ENCODE measurements at regions not wholly inside any gene's neighbourhood (a gene's known extent, or its start where the extent isn't known, plus 50 kb on each side); places are given as distances from the start of the nearest gene placed in this dataset.
"Not testable (repeated sequence)": the region's sequence is repeated elsewhere in the genome, so short reads cannot be mapped to it uniquely, and the experiment has no call there.

DNA sequence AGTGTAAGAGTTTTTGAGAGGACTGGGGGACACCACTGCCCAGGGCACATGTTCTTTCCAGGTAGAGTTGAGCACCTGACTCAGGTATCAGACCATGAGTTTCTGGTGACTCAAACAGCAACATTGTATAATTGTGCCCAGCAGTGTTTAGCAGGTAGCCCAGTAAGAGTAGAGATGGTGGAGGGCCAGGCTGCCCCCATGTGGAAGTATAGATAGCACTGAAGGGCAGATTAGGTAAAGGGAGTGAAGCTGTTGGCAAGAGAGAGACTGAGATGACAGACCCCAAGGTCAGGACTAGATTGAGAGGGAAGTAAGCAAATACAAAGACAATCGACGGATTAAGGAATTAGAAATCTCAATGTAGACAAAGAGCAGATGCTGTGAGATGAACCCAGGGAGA lies 74.6 kb downstream of the TRIM42 start:
- no peak for DNase-seq (ENCODE audit: low read depth in 2 of 2)

DNA sequence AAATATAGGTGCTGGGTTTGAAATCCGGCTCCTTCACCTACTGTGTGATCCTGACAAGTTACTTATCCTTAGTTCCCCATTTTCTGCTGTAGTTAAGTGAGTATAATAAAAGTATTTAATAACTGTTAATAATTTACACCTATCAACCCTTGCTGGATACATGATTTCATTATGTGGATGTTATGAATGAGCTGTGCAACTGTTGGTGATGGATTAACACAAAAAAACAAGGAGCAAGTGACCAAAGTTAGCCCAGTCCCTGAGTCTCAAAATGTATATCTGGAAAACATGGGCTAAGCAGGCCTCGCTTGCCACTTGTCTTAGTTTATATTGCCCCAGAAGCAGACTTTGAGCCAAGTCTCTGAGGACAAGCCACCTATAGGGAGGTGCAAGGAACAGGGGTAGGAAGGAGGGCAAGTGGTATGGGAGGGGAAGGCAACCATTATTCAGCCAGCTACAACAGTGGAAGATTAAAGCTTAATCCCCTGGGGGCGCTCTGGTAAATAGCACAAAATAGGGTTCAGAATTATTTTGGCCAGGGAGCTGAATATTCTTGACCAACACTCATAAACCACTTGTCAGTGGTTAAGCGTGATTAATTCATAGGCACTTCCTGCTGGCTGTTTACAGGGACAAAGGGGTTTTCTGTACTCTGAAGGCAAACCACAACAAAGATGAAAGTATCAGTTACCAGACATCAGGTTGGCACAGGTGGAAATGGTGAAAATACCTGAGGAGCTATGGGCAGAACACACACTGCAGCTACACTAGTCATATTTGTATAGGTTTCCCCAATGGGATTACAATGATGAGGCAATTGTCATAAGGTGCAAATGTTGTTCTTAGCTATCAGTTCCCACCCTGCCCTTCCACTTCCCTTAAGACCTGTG lies 76.2 kb downstream of the TRIM42 start:
- DNase-seq (ENCODE audit: low read depth in 2 of 2): no peak

DNA sequence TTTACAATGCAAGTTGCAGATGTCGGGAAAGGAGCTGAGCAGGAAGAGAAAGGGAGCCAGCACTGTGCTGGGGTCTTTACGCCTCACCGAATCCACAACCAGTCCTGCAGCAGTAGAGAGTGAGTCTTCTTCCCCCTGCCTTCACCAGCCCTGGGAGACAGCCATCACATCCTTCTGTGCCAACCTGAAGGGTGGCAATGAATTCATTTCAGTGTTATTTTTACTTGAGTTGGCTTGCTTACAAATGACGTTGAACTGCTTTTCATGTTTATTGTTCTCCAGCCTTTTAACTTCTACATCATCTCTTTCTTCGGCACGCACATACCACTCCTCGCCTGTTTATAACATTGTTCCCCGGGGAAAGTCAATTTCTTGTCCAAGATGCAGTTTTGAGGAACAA lies 77.1 kb downstream of the TRIM42 start:
- DNase-seq (ENCODE audit: low read depth in 2 of 2): no peak

DNA sequence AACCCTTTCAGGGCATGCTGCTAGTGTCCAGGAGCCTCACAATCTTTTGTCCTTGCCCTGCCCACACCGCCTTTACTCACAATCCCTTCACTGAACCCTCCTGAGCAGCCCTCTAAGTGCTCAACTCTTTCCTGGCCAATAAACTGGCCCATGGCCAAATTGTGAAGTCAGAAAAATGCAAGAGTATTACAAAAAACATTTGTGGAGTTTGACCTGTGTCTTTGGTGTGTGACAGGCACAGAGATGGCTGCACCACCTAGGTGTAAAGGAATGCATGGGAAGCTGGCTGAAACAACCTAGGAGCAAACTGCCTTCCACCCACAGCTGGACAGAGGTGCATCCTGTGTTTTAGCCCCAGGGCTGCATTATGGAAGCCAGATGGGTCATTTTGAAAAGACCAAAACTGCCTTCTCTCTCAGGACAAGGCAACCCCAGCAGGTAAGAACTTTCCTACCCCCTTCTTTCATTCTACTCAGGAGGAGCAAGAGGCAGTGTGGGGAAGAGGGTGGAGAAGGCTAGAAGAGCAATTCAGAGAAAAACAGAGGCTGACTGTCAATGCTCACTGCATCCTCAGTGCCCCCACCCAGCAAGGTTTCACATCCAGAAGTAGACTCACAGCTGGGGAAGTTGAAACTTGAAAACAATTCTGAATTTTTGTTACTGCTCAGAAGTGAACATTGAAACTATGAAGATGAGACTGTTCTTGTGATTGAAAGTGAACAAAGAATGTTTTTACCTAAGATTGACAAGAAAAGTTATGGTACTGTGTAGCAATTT lies 78.6 kb downstream of the TRIM42 start:
- no peak for DNase-seq (ENCODE audit: low read depth in 2 of 2)

DNA sequence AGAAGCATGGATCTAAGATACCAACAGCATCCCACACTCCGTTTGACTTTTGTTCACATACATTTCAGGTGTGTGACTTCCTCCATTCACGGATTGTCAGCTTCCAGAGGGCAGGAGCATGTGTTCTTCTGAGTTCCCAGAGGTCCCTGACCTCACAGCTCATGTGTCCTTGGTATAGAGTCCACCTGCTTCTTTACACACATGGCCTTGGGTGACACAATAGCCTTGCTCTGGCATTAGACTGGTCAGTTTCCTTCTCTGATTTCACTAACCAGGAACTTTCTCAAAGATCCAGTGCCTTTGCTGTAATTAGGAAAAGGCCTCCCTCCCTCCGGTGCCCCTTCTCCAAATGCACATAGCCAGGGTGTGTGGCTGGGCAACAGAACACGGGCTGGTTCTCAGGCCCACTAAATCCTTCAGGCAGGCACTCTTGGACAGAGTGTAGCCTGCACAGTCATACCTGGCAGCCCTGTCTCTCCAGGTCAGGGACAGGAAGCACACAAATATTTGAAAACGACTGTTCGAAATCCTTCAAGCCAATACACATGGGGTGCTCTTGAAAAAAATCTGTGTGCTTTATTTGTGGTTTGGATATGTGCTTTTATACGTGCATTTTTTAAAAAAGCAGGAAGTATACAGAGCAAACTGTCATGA lies 81.1 kb downstream of the TRIM42 start:
- DNase-seq (ENCODE audit: low read depth in 2 of 2): no peak

DNA sequence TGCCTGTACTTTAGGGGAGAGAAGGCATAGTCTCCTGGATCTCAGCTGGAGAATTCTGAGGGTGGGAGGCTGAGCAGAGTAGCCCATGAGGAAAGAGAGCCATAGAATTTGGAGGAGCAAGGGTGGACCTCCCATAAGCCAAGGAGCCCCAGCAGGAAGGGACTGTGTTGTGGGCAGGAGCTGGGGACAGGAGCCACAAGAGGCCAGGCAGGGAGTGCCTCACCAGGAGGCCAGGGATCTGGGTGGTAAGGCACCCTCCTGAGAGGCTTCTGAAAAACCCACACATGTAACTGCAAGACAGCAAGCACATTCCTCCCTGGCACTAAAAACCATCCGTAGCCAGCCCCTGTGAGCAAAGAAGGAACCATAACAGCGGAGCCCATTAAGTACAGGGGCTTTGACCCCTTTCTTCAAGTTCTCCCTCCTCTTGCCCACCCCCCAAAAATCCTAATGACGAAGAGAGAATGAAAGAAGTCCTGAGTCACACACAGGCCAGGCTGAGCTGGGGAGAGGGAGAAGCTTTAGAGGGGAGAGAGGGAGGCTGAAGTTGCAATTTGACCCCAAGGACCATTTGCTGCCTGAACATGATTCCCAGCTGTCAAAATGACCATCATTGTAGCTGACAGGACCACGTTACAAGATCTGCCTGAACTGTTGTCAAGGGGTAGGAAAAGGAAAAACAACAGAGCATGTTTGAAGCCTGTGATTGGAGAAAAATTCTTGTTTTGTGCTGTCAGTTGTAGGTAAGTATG lies 82.6 kb downstream of the TRIM42 start:
- no peak for DNase-seq (ENCODE audit: low read depth in 2 of 2)

DNA sequence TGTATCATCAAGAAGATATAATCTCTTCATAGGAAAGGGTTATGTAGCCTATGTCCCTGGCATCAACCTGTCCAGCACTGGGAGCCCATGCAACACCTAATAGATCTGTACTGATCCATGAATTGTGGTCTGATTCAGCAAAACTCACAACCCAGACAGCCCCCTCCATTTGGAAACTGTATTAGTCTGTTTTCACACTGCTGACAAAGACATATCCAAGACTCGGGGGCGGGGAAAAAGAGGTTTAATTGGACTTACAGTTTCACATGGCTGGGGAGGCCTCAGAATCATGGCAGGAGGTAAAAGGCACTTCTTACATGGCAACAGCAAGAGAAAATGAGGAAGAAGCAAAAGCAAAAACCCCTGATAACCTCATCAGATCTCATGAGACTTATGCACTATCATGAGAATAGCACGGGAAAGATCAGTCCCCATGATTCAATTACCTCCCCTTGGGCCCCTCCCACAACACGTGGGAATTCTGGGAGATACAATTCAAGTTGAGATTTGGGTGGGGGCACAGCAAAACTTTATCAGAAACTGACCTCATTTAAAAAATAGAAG lies 83.3 kb downstream of the TRIM42 start:
- no peak for DNase-seq (ENCODE audit: low read depth in 2 of 2)

DNA sequence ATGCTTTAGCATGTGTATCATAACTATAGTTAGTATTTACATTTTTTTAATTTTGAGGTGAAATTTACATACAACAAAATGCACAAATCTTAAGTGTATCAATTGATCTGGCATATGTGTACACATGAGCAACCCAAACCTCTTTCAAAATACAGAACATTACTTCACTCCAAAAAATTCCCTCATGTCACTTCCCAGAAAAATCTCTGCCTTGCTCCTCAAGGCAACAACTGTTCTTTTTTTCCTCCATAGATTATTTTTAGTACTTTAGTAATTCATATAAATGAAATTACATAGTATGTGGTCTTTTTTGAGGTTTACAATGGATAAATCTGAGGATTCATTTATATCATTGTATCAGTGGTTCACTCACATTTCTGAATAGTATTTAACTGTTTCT lies 84.9 kb downstream of the TRIM42 start:
- no peak for DNase-seq (ENCODE audit: low read depth in 2 of 2)

DNA sequence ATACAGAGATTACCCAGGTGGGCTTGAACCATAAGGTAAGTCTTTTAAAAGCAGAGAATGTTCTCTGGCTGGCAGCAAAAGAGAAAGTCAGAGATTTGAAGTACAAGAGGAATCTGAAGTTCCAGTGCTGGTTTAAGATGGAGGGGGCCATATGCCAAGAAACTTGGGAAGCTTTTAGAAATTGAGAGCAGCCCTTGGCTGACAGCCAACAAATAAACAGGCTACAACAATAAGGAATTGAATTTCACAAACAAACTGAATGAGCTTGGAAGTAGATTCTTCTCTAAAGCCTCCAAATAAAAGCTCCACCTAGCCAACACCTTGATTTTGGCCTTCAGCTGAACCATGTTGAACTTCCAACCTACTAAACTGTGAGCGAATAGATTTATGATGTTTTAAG lies 85.7 kb downstream of the TRIM42 start:
- DNase-seq (ENCODE audit: low read depth in 2 of 2): no peak

DNA sequence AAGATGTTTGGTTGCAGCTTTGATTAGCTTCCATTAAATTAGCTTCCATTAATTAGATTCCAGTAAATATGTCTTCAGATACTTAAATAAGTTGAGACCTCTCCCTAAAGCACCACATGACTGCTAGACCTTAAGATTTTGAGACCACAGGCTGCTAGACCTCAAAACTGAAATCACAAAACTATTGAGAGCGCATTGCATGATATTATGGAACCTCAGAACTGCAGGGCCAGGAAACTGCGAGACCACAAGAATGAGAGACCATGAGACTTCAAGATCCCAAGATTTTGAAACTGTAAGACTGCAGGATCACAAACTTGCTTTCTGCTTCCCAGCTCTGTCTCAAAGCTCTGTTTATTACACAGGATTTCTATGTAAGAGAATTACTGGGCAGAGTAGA lies 87.4 kb downstream of the TRIM42 start:
- no peak for DNase-seq (ENCODE audit: low read depth in 2 of 2)

DNA sequence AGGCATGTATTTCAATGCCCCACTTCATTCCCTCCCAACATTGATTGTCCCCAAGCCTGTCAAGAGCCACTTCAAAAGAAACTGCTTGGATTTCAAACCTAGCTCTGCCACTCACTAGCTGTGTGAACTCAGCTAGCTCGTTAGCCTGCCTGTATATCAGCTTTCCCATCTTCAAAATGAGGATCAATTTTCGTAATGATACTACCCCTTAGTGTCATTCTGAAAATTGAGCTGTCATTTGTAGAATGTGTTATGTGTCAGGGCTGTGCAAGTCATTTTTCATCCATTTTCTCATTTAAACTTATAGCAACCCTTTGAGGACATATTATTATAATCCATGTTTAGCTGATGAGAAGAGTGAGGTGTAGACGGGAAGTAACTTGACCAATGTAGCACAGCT lies 88.6 kb downstream of the TRIM42 start:
- DNase-seq (ENCODE audit: low read depth in 2 of 2): no peak

DNA sequence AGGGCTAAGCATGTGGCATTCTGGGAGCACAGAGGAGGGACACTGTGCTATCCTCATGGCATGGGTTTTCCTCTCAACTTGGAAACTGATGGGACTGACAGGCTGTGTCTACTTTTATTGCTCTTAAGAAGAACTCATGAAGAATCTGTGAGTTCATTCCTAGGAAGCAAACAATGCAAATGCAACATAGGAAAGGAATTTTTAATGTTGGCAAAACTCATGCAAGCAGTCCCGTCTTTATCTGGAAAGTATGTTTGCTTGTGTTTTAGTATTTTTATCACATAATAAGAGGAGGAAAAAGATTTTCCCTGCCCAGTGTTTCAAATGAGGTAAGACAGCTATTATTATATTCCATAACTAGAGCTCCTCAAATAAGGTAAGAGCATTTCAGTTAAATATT lies 89.7 kb downstream of the TRIM42 start:
- no peak for DNase-seq (ENCODE audit: low read depth in 2 of 2)

DNA sequence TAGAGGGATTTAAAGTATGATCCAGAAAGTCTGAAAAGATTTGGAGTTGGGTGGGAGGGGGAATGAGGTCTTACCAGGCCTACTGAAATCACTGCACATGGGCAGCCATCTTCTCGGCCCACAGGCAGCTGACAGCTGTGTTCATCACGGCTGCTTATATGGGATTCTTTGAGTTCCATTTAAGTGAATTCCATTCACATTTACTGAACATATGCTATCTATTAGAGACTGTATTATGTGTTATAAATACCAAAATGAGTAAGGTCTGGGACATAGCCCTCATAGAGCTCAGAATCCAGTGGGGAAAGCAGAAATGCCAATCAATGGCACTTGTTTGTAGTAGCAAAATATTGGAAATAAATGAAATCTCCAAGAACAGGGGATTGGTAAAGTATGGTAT lies 91.1 kb downstream of the TRIM42 start:
- no peak for DNase-seq (ENCODE audit: low read depth in 2 of 2)

DNA sequence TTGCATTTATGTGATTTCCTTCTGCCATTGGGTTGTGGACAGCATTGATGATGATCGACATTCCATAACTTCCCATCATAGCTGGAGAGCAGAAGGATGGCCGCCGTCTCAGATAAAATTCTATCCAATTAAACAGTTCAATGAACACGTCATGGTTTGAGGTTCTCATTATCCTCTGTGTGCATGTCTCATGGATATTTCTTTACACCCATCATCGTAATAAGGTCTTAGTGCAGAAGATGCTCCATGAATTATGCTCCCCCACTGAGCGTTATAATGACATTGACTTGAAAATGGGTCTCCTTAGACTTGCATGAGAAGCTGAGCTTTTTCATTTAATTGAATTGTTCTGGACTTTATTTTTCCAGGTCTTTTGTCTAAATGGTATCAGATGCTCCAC lies 92.1 kb downstream of the TRIM42 start:
- DNase-seq (ENCODE audit: low read depth in 2 of 2): no peak

DNA sequence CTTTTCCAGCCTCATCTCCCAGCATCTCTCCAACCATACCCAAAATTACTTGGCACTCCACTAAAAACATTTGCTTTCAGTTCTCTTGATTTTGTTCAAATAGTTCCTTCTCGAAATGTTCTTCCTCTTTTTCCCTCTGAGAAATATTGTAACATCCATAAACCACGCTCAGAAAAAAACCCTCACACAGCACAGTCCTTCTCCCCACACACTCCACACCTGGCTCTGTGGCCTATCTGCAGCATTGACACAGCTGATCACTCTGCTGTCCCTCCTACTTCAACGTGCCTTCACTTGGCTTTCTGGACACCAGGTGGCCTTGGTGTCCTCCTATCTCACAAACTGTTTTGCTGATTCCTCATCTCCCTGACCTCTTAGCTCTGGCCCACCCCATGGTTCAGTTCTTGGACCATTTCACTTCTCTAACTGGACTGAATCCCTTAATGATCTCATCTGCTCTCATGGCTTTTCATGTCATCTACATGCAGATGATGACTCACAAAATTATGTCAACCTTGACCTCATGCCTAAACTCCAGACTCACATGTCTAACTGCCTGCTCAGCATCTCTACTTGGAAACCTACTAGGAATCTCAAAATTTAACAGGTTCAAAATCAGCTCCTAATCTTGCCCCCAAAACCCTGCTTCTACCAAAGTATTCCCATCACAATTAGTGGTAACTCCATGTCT lies 93.3 kb downstream of the TRIM42 start:
- DNase-seq (ENCODE audit: low read depth in 2 of 2): no peak

DNA sequence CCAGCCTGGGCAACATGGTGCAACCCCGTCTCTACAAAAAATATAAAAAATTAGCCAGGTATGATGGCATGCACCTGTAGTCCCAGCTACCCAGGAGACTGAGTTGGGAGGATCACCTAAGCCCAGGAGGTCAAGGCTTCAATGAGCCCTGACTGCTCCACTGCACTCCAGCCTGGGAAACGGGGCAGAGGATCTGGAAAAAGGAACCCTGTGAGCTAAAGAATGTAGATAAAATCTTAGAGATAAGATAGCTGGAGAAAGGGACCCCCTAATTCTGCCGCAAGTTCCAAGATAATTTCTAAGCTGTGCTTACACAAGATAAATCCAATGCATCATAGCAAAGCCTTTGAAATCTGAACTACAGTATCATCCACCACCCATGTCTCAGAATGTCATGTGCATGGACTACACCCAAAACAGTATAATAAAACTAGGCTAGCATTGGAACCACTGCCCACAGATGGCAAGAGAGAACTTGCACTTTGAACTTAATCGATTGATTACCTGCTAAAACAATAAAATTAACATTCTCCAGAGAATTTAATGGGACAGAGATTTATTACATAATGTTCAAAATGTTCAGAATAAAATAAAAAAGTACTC lies 99.9 kb downstream of the TRIM42 start:
- DNase-seq (ENCODE audit: low read depth in 2 of 2): no peak

DNA sequence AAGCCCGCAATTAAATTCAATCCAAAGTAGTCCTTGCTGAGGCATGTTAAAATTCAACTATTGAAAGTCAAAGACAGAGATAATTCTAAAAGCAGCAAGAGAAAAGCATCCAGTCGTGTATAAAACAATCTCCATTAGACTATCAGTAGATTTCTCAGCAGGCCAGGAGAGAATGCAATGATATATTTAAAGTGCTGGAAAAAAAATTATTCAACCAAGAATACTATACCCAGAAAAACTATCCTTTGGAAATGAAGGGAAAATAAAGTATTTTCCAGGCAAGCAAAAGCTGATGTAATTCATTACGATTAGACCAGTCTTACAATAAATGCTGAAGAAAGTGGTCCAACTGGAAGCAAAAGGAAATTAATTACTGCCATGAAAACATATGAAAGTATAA lies 113.5 kb downstream of the TRIM42 start:
- DNase-seq (ENCODE audit: low read depth in 2 of 2): no peak

DNA sequence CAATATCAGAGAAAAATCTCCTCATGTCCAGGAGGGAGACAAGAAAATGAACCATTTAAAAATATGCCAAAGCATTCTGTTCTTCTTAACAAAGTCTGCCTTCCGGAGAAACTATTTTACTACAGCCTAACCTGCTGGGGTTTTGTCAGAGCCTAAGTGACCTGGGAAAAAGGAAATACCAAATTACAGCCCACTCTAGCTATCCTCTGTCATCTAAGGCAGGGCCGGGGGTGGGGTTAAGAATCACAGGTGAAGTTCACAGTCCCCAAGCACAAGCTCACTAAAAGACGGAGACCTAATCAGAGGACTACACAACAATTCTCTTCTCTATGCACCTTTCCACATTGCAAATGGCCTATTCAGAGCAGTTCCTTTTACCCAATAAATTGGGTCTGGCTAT lies 116.6 kb downstream of the TRIM42 start:
- DNase-seq (ENCODE audit: low read depth in 2 of 2): no peak

DNA sequence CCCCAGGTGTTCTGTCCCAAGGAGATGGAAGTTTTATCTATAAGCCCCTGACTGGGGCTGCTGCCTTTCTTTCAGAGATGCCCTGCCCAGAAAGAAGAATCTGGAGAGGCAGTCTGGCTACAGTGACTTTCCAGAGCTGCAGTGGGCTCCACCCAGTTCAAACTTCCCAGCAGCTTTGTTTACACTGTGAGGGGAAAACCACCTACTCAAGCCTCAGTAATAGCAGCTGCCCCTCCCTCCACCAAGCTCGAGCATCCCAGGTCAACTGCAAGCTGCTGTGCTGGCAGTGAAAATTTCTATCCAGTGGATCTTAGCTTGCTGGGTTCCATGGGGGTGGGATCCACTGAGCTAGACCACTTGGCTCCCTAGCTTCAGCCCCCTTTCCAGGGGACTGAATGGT lies 125.0 kb downstream of the TRIM42 start:
- DNase-seq (ENCODE audit: low read depth in 2 of 2): not testable (repeated sequence)

DNA sequence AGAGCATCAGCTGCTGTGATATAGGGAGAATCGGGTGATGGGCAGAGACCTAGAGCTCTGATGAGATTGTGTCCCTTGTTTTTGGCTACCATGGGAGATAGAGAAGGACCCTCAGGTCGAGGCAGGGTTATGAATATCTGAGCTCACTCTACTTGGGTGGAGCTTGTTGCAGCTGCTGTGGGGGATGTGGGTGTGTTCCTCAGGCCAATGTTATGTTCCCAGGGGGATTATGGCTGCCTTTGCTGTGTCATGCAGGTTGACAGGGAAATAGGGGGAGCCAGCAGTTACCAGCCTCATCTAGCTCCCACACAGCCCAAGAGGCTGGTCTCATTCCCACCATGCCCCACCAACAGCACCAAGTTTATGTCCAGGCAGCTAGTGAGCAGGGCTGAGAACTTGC lies 131.5 kb downstream of the TRIM42 start:
- DNase-seq (ENCODE audit: low read depth in 2 of 2): no peak

Measured in stimulated activated CD4-positive, alpha-beta T cell treated with anti-CD3 and anti-CD28 coated beads, Interleukin-15, amount 100 ng/mL, for 48 hours (primary cell).